NOMO-1 (cell line): ENCODE measurements at regions not wholly inside any gene's neighbourhood (a gene's known extent, or its start where the extent isn't known, plus 50 kb on each side); places are given as distances from the start of the nearest gene placed in this dataset.
A peak's percentile ranks its signal among the peaks of the same experiment; 100 is the strongest.

Experiments
- DNase-seq, 2 experiments: peaks; one replicate each; lab custom pipeline; 2025; ENCODE audit not compliant: unreplicated experiment in 2 of 2; lab: John Stamatoyannopoulos, UW

DNA sequence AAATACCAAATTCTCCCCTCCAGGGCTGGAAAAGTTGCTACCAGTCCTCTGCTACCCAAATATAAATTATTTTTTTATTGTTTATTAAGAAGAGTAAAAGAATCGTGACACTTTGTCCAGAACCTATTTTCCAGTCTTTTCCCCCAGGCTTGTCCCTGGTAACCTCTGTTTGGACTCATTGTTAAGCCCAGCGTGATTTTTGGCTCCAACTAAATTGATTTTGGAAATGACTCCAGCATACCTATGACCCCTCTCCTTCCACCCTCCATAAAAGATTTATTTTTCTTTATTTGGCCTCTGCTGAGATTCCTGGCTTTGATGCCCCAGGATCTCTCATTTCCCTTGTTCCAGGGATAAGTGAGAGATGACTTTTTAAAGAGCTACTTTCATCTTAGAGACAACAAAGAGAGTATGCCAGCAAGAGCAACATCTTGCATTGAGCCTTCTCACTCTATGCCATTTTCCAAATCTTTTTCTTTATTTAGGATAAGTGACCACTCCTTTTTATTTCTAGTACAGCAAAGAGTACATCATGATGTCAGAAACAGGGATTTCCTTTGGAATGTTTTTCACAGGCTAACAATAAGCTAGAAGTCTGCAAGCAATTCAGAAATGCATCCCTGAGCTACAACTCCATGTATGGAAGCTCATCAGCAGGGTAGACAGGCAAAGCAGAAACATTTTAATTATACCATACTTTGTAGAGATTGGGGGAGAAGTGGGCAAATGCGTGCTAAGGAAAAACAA is 75.8 kb downstream of the DAD1 start:
- no peak for DNase-seq

DNA sequence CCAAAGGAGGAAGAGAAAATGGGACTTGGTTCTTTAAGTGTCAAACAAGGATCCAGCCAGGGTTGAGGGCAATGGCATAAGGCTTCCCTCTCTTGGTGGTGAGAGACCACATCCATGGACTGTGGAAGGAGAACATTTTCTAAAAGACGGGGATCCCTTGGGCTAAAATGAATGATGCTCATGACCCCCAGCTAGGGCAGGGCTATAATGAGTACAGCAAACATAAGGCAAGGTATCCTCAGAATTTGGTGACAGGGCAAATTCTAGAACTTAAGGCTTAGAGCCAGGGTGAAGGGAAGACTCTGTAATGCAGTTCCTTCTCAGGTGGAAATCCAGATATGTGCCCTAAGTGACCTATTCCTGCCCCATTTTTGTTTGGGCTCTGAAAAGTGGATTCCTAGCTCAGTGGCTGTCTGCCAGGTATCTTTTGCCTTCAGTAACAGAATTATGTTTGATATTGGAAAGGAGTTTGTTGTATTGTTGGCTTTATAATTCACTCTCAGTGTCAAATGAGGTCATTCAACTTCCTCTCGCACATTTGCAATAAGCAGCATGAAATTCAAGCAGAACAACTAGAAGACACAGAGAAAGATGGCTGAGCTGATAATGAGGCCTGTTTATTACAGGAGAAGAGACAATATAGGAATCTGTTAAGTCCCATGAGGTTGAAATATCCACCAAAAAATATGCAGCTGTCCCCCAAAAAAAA is 76.8 kb downstream of the DAD1 start:
- DNase-seq, result no peak

- no peak for DNase-seq
Measured at GRCh38 chr14:22510527-22511110, 78.4 kb downstream of the DAD1 start.

- DNase-seq, result peak in 1 of 2 experiments; percentile 12
Measured at GRCh38 chr14:22509751-22510300, 79.2 kb downstream of the DAD1 start.

DNA sequence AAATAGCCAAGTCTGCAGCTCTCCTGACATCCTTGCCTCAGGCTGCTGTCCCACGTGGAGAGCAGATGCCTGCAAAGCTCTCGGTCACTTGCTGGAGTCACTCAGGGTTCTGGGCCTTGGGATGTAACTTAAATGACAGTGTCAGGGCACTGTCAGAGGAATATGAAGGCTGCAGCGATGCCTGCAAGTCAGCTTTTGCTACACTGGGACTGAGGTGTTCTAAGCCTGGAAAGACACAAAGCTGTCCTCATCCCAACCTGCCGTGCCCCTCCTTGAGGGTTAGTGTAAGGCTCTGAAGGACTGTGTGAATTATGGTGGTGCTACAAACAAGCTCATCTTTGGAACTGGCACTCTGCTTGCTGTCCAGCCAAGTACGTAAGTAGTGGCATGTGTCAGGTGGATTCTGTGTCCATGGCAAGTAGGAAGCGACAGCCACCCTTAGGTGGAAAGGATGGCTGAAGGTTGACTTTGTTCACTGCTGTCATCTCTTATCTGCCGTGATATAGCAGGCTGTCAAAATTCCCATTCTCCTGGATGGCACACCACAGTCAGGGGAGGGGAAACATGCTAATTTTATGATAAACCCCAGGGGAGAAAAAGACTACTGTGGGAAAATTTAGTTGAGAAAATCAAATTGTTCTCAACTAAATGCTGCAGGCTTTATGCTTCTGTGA is 79.9 kb downstream of the DAD1 start:
- DNase-seq, result no peak

GRCh38 chr14:22508662-22509035 is 80.4 kb downstream of the DAD1 start:
- no peak for DNase-seq

DNA sequence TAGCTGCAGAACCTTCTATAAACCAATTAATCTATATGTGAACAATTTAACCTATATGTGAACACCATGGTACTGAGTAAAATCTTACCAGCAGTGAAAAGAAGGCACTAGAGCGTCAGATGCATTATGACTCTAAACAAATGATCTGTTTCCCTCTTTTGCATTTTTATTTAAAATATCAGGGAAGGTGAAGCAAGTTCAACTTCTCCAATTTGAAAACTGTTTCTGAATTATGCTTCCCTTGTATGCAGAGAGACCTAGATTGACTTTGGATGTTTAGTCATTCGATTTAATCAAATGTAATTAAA is 80.9 kb downstream of the DAD1 start:
- no peak for DNase-seq

DNA sequence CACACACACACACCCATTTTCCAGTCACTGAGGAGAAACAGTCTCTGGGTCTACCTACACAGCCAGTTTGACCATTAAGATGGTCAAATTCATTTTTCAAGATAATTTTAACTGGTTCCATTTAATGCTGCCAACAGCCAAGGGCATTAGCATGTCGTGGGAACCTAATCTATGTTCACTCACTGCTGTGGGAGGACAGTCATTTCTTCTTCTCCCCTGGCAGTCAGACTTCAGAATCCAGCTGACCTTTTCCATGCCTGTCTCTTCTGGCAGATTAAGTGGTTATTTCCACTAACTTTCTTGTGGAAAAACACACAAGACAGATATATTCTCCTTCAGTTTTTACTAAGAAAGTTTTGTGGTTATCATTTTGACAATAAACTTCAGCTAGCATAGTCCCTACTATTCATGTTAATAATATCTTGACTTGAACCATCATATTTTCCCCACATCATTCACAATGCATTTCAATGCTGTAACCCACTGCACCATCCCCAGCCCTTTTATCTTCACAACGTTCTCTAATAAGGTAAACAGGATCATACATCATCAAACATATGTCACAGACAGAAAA is 82.2 kb downstream of the DAD1 start:
- DNase-seq, result no peak

GRCh38 chr14:22506378-22506710 is 82.7 kb downstream of the DAD1 start:
- DNase-seq, result no peak

DNA sequence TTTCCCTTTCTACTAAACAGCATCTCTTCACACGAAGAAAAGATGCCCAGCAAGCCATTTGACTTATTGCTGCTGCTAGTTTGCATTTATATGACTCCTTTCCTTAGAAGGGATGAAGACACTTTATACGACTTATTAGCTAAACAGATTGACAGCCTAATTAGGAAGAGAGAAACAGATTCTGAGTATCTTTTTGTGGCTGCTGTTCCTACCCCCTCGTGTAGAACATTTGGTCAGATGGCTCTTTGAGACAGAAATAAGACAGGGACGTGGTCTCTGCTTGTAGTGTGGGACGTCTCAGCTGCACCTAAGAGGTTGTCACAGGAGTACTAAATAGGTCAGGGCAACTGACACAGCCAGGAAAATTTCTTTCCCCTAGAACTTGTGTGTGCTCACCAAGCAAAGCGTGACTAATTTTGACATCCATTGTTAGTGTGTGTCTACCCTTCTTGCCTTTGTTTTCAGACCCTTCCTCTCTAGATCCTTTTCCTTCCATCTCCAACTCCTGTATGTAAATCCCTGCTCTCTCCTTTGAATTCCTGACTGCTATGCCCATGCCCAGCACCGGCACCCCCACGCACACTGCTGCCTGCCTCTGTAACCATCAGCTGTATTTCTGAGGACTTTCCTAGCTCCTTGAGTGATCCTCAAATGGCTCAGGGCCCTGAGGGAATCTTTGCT is 83.2 kb downstream of the DAD1 start:
- DNase-seq, result no peak

- no peak for DNase-seq
Measured at GRCh38 chr14:22505309-22505696, 83.7 kb downstream of the DAD1 start.

DNA sequence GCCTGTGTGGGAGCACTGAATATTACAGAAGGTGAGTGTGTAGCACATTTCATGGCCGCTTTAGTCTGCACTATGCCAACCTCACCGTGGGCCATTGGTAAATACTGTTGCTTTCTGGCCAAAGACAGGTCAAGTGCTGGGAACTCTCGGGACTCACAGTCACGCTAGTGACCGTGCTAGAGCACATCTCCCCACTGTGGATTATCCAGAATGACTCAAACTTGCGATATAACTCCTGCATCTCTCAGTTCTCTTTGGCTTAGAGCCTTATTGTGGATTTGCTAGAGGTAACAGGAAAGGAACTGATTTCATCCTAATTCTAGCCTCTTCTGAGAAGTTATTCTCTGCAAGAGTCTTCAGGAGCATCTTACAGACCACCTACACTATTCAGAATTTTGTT is 86.5 kb downstream of the DAD1 start:
- no peak for DNase-seq

GRCh38 chr14:22502007-22502406 is 87.0 kb downstream of the DAD1 start:
- no peak for DNase-seq

GRCh38 chr14:22500954-22501726 is 87.9 kb downstream of the DAD1 start:
- DNase-seq, result no peak

DNA sequence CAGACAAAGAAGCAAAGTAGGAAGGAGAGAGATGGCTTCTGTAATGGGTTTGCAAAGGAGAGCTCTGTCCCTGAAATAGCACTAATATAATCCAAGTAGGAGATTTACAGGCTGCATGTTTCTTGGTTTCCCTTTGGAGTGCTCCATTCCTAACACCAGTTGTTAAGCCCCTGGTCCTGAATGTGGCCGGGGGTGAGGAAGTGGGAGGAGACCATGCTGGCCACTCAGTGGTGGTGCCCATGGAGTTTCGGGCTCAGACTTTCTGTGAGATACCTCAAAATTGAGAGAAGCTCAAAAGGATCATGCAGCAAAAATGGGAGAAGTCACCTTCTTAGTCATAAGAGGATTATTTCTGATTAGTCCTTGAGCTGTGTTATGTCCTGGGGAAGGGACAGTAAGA is 88.5 kb downstream of the DAD1 start:
- no peak for DNase-seq

DNA sequence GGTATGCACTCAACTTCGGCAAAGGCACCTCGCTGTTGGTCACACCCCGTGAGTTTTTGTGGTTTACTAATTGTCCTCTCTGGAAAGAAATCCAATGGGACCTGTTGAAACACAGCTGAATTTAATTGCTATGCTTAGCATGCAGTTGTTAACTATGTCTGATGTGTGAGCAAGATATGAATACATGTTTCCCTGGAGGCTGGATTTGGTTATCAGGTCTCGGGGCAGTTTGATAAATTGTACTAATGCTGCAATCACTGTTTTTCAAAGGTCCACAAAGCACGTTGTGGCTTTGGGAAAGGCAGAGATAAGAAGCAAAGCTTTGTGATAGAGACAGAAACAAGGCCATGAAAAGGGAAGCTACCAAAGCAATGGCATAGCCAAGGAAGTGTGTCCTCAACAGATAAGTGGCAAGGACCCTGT is 91.3 kb downstream of the DAD1 start:
- no peak for DNase-seq

DNA sequence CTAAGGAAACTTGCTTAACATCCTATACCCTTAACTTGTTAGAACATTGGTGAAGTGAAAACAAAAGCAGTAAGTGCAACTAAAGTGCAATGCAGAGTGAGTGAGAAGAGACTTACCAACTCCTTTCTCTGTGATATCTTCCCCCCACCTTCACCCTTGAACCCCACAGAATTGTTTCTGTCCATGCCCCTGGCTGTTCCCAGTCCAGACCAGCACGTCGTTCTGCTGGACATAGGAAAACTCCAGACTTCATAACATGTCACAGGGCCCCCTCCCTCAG is 91.9 kb downstream of the DAD1 start:
- DNase-seq, result no peak

DNA sequence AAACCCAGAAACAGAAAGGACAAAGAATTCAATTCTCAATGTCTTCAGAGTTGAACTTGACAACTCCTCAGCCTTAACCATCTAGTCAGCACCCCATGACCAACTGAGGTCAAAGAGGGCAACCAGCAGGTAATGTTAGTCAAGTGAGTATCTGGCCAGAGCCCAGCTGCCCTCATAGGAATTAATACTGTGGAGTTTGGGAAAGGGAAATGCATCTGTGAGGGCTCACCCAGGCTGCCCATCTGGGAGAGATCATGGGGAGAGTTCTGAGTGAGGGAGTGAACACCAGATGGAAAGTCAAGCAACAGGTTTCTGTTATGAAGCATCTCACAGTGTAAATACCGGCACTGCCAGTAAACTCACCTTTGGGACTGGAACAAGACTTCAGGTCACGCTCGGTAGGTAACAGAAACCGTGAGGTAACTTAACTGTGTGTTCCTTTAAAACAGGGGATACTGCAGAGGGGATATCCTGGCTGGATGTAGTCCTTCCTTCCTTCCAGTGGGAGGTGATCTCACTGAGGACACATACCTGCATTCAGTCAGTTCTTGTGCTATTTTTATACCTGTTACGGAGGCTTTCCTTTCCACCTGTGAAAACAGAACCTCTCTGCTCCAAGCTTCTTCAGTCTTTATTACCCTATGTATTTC is 94.4 kb downstream of the DAD1 start:
- DNase-seq, result no peak

DNA sequence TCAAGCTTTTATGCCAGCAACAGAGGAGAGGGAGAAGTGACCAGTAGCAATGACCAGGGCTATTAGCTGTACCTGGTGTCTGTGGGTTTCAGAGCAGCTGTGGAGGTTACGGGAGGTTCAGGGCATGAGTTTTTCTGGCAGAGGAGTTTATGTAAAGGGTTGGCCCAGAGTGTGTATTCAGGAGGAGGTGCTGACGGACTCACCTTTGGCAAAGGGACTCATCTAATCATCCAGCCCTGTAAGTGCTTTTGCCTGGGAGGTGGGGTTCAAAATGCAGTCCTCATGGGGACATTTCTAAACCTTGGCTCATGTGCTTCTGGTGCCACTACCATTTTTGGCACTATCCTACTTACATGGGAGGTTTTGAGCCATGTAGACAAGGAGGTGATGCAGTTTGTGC is 95.3 kb downstream of the DAD1 start:
- DNase-seq, result no peak
